NT2/D1 (cell line): ENCODE measurements at regions not wholly inside any gene's neighbourhood (a gene's known extent, or its start where the extent isn't known, plus 50 kb on each side); places are given as distances from the start of the nearest gene placed in this dataset.

Experiments
- SUZ12 ChIP-seq: IDR thresholded peaks from 2 replicates; pipeline ENCODE4 v1.6.1; 2011; ENCODE audit not compliant: insufficient read length, insufficient read depth; ENCODE audit errors: extremely low read depth
- YY1 ChIP-seq: IDR thresholded peaks from 2 replicates; pipeline ENCODE4 v1.6.1; 2011; ENCODE audit not compliant: insufficient read length, insufficient read depth
- ZNF274 ChIP-seq: IDR thresholded peaks from 2 replicates; pipeline ENCODE4 v1.6.1; 2011; ENCODE audit warnings: mild to moderate bottlenecking, low read depth, low read length

GRCh38 chr5:105283134-105283533 is 1720.5 kb upstream of the NUDT12 start:
- no peak for TF ChIP-seq SUZ12
- no peak for TF ChIP-seq YY1
- no peak for TF ChIP-seq ZNF274
